ENCODE measurements at regions not wholly inside any gene's neighbourhood (a gene's known extent, or its start where the extent isn't known, plus 50 kb on each side); places are given as distances from the start of the nearest gene placed in this dataset.

GRCh38 chr22:48323746-48324145, 1503.9 kb downstream of the BRD1 start:
- Histone ChIP-seq H3K27ac (ENCODE audit: low read length) (no peak overlapping the region), H3K4me3 (ENCODE audit: low read depth in 1 of 2, low read length in 2 of 2) (no peak overlapping the region), H3K9me3 (ENCODE audit: control insufficient read depth in 1 of 2, low read length in 2 of 2) (peaks cover 0 to 8% of the 10 kb centered on the region in 2 donors), H3K4me1 (ENCODE audit: control insufficient read depth in 1 of 2, insufficient read depth in 2 of 2, low read length in 2 of 2) (peaks cover 0 to 6% of the 10 kb centered on the region in 2 donors), H3K36me3 (ENCODE audit: control insufficient read depth in 1 of 2, insufficient read depth in 2 of 2, low read length in 2 of 2) (no peaks in the 10 kb centered on the region), H3K27me3 (ENCODE audit: low read depth, low read length) (no peaks in the 10 kb centered on the region)

GRCh38 chr22:48322907-48323306, 1504.8 kb downstream of the BRD1 start:
- H3K36me3 ChIP-seq (ENCODE audit: control insufficient read depth in 1 of 2, insufficient read depth in 2 of 2, low read length in 2 of 2), result no peaks in the 10 kb centered on the region
- no peaks in the 10 kb centered on the region for H3K27me3 ChIP-seq (ENCODE audit: low read depth, low read length)
- no peak overlapping the region for H3K4me3 ChIP-seq (ENCODE audit: low read depth in 1 of 2, low read length in 2 of 2)
- H3K9me3 ChIP-seq (ENCODE audit: control insufficient read depth in 1 of 2, low read length in 2 of 2), result peaks cover 0 to 6% of the 10 kb centered on the region in 2 donors
- H3K4me1 ChIP-seq (ENCODE audit: control insufficient read depth in 1 of 2, insufficient read depth in 2 of 2, low read length in 2 of 2), result peaks cover 0 to 6% of the 10 kb centered on the region in 2 donors
- H3K27ac ChIP-seq (ENCODE audit: low read length), result no peak overlapping the region

- H3K27me3 ChIP-seq (ENCODE audit: low read depth, low read length), result no peaks in the 10 kb centered on the region
- peaks cover 0 to 6% of the 10 kb centered on the region in 2 donors for H3K9me3 ChIP-seq (ENCODE audit: control insufficient read depth in 1 of 2, low read length in 2 of 2)
- no peaks in the 10 kb centered on the region for H3K36me3 ChIP-seq (ENCODE audit: control insufficient read depth in 1 of 2, insufficient read depth in 2 of 2, low read length in 2 of 2)
- peaks cover 0 to 6% of the 10 kb centered on the region in 2 donors for H3K4me1 ChIP-seq (ENCODE audit: control insufficient read depth in 1 of 2, insufficient read depth in 2 of 2, low read length in 2 of 2)
- H3K27ac ChIP-seq (ENCODE audit: low read length), result no peak overlapping the region
- H3K4me3 ChIP-seq (ENCODE audit: low read depth in 1 of 2, low read length in 2 of 2), result no peak overlapping the region
These were observed 1505.6 kb downstream of the BRD1 start for GRCh38 chr22:48321986-48322545.

GRCh38 chr22:48320683-48321451, 1506.8 kb downstream of the BRD1 start:
- Histone ChIP-seq H3K4me1 (ENCODE audit: control insufficient read depth in 1 of 2, insufficient read depth in 2 of 2, low read length in 2 of 2) (peaks cover 0 to 6% of the 10 kb centered on the region in 2 donors), H3K27me3 (ENCODE audit: low read depth, low read length) (no peaks in the 10 kb centered on the region), H3K36me3 (ENCODE audit: control insufficient read depth in 1 of 2, insufficient read depth in 2 of 2, low read length in 2 of 2) (no peaks in the 10 kb centered on the region), H3K27ac (ENCODE audit: low read length) (no peak overlapping the region), H3K4me3 (ENCODE audit: low read depth in 1 of 2, low read length in 2 of 2) (no peak overlapping the region), H3K9me3 (ENCODE audit: control insufficient read depth in 1 of 2, low read length in 2 of 2) (peaks cover 0 to 6% of the 10 kb centered on the region in 2 donors)

GRCh38 chr22:48320048-48320682, 1507.5 kb downstream of the BRD1 start:
- H3K4me3 ChIP-seq (ENCODE audit: low read depth in 1 of 2, low read length in 2 of 2), result no peak overlapping the region
- no peaks in the 10 kb centered on the region for H3K36me3 ChIP-seq (ENCODE audit: control insufficient read depth in 1 of 2, insufficient read depth in 2 of 2, low read length in 2 of 2)
- H3K27ac ChIP-seq (ENCODE audit: low read length), result no peak overlapping the region
- H3K9me3 ChIP-seq (ENCODE audit: control insufficient read depth in 1 of 2, low read length in 2 of 2), result peaks cover 0 to 6% of the 10 kb centered on the region in 2 donors
- H3K4me1 ChIP-seq (ENCODE audit: control insufficient read depth in 1 of 2, insufficient read depth in 2 of 2, low read length in 2 of 2), result peaks cover 0 to 6% of the 10 kb centered on the region in 2 donors
- no peaks in the 10 kb centered on the region for H3K27me3 ChIP-seq (ENCODE audit: low read depth, low read length)

- no peaks in the 10 kb centered on the region for H3K27me3 ChIP-seq (ENCODE audit: low read depth, low read length)
- H3K9me3 ChIP-seq (ENCODE audit: control insufficient read depth in 1 of 2, low read length in 2 of 2), result no peaks in the 10 kb centered on the region
- peaks cover 0 to 6% of the 10 kb centered on the region in 2 donors for H3K4me1 ChIP-seq (ENCODE audit: control insufficient read depth in 1 of 2, insufficient read depth in 2 of 2, low read length in 2 of 2)
- H3K36me3 ChIP-seq (ENCODE audit: control insufficient read depth in 1 of 2, insufficient read depth in 2 of 2, low read length in 2 of 2), result no peaks in the 10 kb centered on the region
- no peak overlapping the region for H3K27ac ChIP-seq (ENCODE audit: low read length)
- H3K4me3 ChIP-seq (ENCODE audit: low read depth in 1 of 2, low read length in 2 of 2), result no peak overlapping the region
These were observed 1508.2 kb downstream of the BRD1 start for GRCh38 chr22:48319321-48320047.

GRCh38 chr22:48318575-48319320, 1508.9 kb downstream of the BRD1 start:
- Histone ChIP-seq H3K27me3 (ENCODE audit: low read depth, low read length) (no peaks in the 10 kb centered on the region), H3K4me3 (ENCODE audit: low read depth in 1 of 2, low read length in 2 of 2) (no peak overlapping the region), H3K36me3 (ENCODE audit: control insufficient read depth in 1 of 2, insufficient read depth in 2 of 2, low read length in 2 of 2) (no peaks in the 10 kb centered on the region), H3K4me1 (ENCODE audit: control insufficient read depth in 1 of 2, insufficient read depth in 2 of 2, low read length in 2 of 2) (peaks cover 0 to 6% of the 10 kb centered on the region in 2 donors), H3K9me3 (ENCODE audit: control insufficient read depth in 1 of 2, low read length in 2 of 2) (no peaks in the 10 kb centered on the region), H3K27ac (ENCODE audit: low read length) (no peak overlapping the region)

- Histone ChIP-seq H3K27ac (ENCODE audit: low read length) (no peak overlapping the region), H3K27me3 (ENCODE audit: low read depth, low read length) (no peaks in the 10 kb centered on the region), H3K9me3 (ENCODE audit: control insufficient read depth in 1 of 2, low read length in 2 of 2) (no peaks in the 10 kb centered on the region), H3K36me3 (ENCODE audit: control insufficient read depth in 1 of 2, insufficient read depth in 2 of 2, low read length in 2 of 2) (no peaks in the 10 kb centered on the region), H3K4me3 (ENCODE audit: low read depth in 1 of 2, low read length in 2 of 2) (no peak overlapping the region), H3K4me1 (ENCODE audit: control insufficient read depth in 1 of 2, insufficient read depth in 2 of 2, low read length in 2 of 2) (peaks cover 0 to 6% of the 10 kb centered on the region in 2 donors)
These were observed 1509.5 kb downstream of the BRD1 start for GRCh38 chr22:48318173-48318572.

GRCh38 chr22:48316257-48317250, 1511.1 kb downstream of the BRD1 start:
- Histone ChIP-seq H3K4me1 (ENCODE audit: control insufficient read depth in 1 of 2, insufficient read depth in 2 of 2, low read length in 2 of 2) (peaks cover 0 to 6% of the 10 kb centered on the region in 2 donors), H3K27ac (ENCODE audit: low read length) (no peak overlapping the region), H3K36me3 (ENCODE audit: control insufficient read depth in 1 of 2, insufficient read depth in 2 of 2, low read length in 2 of 2) (no peaks in the 10 kb centered on the region), H3K27me3 (ENCODE audit: low read depth, low read length) (no peaks in the 10 kb centered on the region), H3K4me3 (ENCODE audit: low read depth in 1 of 2, low read length in 2 of 2) (no peak overlapping the region), H3K9me3 (ENCODE audit: control insufficient read depth in 1 of 2, low read length in 2 of 2) (no peaks in the 10 kb centered on the region)

Data from muscle layer of duodenum (tissue), 2 donors.